GM12873 (cell line): ENCODE measurements at regions not wholly inside any gene's neighbourhood (a gene's known extent, or its start where the extent isn't known, plus 50 kb on each side); places are given as distances from the start of the nearest gene placed in this dataset.

Experiments
- TF ChIP-seq, protein P1 (sequence below): IDR thresholded peaks from 2 replicates; pipeline ENCODE4 v1.5.1; 2012; ENCODE audit warnings: low read depth, mild to moderate bottlenecking, moderate library complexity, low read length, control low read depth; ENCODE audit not compliant: insufficient read depth; ENCODE audit errors: missing control alignments

GRCh38 chr9:89766991-89767390 lies 162.2 kb downstream of the GADD45G start:
- TF ChIP-seq, protein P1, sequence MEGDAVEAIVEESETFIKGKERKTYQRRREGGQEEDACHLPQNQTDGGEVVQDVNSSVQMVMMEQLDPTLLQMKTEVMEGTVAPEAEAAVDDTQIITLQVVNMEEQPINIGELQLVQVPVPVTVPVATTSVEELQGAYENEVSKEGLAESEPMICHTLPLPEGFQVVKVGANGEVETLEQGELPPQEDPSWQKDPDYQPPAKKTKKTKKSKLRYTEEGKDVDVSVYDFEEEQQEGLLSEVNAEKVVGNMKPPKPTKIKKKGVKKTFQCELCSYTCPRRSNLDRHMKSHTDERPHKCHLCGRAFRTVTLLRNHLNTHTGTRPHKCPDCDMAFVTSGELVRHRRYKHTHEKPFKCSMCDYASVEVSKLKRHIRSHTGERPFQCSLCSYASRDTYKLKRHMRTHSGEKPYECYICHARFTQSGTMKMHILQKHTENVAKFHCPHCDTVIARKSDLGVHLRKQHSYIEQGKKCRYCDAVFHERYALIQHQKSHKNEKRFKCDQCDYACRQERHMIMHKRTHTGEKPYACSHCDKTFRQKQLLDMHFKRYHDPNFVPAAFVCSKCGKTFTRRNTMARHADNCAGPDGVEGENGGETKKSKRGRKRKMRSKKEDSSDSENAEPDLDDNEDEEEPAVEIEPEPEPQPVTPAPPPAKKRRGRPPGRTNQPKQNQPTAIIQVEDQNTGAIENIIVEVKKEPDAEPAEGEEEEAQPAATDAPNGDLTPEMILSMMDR, result no peak

GRCh38 chr9:89768051-89768450 lies 163.2 kb downstream of the GADD45G start:
- TF ChIP-seq, protein P1, result no peak

GRCh38 chr9:89768650-89769071 lies 163.8 kb downstream of the GADD45G start:
- TF ChIP-seq, protein P1, result no peak

GRCh38 chr9:89770531-89771174 lies 165.8 kb downstream of the GADD45G start:
- TF ChIP-seq, protein P1, result no peak

DNA sequence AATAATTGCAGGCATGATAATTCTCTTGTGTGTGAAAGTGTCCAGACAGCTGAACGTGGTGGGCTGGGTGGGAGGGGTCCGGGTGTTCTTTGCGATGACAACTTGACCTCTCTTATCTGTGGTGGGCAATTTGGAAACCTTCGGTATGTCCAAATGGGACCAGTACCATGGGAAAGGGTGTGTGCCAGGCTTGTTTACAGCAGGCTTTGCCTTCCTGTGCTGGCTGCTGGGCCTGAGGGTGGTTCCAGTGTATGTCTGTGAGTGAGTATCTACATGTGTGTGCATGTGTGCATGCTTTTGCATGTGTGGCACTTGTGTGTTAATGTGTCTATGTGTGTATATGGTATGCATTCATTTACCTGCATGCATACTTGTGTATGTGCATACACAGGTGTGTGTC lies 166.4 kb downstream of the GADD45G start:
- TF ChIP-seq, protein P1, result no peak

DNA sequence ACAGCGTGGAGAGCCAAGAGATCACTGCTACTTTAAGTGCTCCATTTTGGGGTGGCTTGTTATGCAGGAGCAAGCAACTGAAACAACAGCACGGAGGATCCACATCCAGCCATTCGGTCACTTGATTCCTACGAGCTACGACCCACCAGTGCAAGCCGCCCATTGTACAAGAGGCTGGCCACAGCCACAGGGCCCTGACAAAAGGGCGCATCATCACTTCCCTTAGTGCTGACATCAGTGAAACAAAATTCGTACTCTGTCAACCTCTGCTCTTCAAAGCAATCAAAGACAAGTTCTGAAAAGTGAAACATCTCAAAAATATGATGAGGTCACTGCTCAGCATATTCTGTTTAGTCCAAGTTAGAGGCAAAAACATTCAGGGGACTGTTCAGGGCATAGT lies 168.4 kb downstream of the GADD45G start:
- TF ChIP-seq, protein P1, result no peak

GRCh38 chr9:89774858-89775370 lies 170.1 kb downstream of the GADD45G start:
- TF ChIP-seq, protein P1, result no peak
